ENCODE measurements at regions not wholly inside any gene's neighbourhood (a gene's known extent, or its start where the extent isn't known, plus 50 kb on each side); places are given as distances from the start of the nearest gene placed in this dataset.
"Not testable (repeated sequence)": the region's sequence is repeated elsewhere in the genome, so short reads cannot be mapped to it uniquely, and the experiment has no call there.

DNA sequence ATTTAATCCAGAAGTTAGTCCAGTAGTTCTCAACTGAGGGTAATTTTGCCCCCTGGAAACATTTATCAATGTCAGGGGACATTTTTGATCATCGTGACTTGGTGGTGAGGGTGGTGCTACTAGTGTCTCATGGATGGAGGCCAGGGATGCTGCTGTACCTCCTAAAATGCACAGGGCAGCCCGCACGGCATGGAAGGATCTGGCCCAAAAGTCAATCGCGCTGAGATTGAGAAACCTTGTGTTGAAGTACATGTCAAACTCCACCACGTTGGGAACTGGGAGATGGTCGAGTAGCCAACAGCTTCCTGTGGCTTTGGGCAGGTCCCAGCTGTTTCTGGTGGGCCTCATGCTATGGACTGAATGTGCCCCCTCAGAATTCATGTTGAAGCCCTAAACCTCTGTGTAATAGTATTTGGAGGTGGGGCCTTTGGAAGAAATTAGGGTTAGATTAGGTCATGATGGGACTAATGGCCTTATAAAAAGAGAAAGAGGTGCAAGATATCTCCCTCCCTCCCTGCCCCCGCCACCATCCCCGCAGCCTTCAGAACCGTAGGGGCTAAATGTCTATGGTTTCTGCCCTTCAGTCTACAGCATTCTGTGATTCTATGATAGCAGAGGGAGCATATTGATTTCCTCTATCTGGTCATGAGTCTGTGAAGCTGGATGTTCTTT lies 259.7 kb downstream of the MYCN start:
- FAIRE-seq (no peak), DNase-seq (ENCODE audit: low spot score in 2 of 2) (no peak)

DNA sequence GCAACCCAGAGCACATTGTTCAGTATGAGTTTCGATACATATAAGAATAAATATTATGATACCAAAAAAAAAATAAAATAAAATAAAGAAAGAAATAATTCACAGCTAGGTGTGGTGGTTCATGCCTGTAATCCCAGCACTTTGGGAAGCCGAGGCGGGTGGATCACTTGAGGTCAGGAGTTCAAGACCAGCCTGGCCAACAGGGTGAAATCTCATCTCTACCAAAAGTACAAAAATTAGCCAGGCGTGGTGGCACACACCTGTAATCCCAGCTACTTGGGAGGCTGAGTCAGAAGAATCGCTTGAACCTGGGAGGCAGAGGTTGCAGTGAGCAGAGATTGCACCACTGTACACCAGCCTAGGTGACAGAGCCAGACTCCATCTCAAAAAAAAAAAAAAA lies 258.9 kb downstream of the MYCN start:
- not testable (repeated sequence) for FAIRE-seq; DNase-seq (ENCODE audit: low spot score in 2 of 2)

DNA sequence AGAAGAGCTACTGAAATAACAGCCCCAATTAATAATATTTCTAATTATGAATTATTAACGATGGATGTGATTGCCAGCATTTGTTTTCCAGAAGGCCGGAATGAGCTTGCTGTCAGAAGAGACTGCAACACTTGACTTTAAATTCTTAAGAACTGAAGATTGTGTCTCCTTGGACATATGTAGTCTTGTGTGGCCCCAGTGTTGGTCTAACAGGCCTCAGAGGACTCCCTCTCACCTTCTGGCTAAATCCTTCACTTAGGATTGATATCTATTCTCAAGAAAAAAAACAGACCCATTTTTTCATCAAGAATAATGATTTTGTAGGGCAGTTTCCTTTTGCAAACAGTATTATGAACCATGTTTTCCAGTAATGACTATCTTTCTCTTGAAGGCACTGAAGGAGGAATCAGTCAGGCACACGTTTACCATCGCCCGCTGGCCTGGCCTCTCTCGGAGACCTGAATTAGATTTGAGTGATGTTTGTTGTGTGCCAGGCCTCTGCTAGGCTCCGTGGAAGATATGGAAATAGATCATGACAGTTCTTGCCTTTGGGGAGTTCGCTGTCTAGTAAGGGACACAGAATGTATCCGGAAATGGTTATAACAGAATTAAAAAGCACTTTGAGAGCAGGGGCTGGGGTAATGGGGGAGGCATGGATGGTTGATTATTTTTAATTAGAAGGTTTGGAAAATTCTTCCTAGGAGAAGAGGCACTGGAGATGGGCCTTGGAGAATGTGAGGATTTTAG lies 258.0 kb downstream of the MYCN start:
- FAIRE-seq (no peak), DNase-seq (ENCODE audit: low spot score in 2 of 2) (no peak)

DNA sequence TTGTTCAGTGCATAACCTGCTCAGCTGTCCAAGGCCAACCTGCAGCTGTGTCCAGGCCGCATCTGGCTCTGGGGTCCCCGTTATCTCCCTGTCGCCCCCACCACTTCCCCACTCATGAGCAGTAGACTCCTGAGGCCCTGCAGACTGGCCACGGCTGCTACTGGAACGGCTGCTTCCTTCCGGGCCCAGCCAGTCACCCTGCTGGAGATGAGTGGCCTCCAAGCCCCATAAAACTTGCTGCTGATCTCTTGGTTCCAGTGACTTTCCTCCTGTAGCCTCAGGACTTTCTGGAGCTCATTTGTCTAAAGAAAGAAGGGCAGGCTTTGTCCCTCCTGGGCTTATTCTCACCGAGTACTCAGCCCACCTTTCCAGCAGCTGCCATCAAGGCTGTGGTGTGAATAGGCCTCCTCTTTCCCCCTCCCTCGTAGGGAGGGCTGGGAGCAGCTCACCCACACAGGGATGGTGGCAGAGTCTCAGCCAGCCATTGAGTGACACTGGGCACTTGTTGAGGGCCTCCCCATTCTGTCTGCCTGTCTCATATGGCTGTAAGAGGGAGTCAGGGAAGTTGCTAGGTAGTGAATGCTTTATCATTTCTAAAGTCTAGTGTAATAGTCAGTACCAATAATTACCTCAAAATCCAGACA lies 257.3 kb downstream of the MYCN start:
- DNase-seq (ENCODE audit: low spot score in 2 of 2), result no peak
- no peak for FAIRE-seq

DNA sequence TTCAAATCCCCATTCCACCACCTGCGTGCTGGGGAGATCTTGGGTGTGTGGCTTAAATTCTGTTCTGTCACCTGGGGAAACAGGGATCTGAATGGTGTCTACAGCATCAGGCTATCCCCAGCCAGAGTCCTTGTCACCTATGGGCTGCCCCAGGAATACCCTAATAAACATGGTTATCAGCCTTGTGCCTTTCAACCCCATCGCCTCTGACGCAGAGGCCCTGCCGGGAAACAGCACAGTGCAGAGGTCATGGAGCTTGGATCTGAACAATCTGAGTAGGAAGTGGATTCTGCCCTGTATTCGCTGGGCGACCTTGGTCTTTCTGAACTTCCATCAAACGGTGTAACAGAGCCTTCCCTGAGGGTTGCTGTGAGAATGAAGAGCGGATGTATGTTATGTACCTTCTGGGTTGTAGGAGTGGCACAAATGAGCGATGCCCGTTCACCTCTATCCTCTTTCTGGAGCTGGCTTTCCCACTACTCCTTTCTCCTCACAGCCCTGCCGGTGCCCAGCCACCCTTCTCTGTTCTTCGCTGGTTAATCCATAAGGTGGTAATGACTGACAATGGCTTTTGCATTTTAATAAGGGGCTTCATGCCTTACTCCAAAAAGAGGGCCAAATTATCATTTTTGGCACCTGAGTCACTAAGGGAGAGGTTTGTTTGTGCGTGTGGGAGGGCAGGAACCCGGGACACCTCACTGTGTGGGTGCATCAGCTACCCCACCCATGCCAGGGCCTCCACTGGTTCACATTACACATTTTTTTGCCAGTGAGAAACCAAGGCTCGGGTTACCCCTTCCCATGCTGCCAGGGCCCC lies 256.5 kb downstream of the MYCN start:
- FAIRE-seq (no peak), DNase-seq (ENCODE audit: low spot score in 2 of 2) (no peak)

DNA sequence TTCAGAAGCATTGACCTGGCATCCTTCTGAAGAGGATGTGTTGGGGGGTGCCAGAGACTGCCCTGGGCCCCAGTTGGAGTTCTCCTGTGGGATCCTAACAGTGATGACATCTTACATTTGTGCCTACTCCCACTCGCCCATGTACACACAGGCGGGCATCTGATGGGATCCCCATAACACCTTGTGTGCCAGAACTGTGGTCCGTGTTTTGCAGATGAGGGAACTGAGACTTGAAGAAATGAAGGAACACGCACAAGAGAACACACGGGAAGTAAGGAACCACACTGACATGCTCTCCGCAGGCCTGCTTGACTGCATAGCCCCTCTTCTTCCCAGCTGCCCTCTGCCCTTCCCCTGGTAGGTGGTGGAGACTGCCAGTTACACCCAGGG lies 255.3 kb downstream of the MYCN start:
- FAIRE-seq (no peak), DNase-seq (ENCODE audit: low spot score in 2 of 2) (no peak)

DNA sequence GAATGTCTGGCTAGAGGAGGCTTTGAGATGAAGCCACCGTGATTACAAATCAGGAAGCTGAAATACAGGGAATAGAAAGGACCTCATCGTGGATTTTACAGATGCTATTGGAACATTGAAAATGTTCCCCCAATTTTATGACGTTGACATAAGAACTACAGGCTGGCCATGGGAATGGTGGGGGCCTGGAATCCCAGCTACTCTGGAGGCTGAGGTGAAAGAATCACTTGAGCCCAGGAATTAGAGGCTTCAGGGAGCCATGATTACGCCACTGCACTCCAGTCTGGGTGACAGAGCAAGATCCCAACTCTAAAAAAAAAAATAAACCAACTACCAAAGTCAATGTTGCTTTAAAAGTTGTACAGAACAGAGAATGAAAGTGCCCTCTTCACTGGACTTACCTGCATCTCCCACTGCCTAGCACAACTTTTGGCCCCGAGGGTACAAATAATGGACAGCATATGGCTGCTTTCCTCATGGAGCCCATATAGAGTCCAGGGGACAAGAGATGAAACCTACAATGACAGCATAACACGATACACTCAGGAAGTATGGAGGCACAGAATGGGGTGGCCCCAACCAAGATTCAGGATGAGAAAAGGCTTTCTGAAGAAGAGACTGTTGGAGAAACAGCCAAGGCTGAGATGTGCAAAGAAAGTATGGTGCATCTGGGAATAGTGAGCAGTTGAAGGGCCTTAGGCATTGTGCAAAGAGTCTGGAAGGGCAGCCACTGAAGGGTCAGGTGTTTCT lies 254.8 kb downstream of the MYCN start:
- DNase-seq (ENCODE audit: low spot score in 2 of 2), result no peak
- FAIRE-seq, result no peak

DNA sequence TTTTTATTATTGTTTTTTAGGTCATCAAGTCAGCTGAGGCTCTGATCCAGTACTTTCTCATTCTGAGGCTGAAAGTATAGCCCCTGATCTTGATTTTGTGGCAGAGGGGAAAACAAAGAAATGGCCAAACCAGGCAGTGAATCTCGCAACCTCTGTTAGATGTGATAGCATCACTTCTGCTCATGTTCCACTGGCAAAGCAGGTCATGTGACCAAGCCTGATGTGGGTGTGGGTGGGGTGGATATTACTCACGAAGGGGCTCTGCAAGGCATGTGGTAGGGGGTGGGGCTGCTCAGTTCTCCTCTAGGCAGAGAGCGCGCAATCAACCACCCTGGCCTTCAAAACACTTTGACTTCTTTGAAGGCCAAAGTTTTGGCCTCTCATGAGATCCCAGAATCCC lies 254.2 kb downstream of the MYCN start:
- no peak for FAIRE-seq
- no peak for DNase-seq (ENCODE audit: low spot score in 2 of 2)

DNA sequence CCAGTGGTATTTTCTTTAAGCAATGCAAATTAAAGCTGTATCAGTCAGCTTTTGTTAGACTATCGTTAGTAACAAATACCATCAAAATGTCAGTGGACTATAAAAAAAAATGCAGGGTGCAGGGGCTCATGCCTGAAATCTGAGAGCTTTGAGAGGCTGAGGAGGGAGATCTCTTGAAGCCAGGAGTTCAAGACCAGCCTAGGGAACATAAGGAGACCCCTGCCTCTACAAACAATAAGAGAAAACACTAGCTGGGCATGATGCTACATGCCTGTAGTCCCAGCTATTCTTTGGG lies 253.7 kb downstream of the MYCN start:
- FAIRE-seq, result no peak
- no peak for DNase-seq (ENCODE audit: low spot score in 2 of 2)

DNA sequence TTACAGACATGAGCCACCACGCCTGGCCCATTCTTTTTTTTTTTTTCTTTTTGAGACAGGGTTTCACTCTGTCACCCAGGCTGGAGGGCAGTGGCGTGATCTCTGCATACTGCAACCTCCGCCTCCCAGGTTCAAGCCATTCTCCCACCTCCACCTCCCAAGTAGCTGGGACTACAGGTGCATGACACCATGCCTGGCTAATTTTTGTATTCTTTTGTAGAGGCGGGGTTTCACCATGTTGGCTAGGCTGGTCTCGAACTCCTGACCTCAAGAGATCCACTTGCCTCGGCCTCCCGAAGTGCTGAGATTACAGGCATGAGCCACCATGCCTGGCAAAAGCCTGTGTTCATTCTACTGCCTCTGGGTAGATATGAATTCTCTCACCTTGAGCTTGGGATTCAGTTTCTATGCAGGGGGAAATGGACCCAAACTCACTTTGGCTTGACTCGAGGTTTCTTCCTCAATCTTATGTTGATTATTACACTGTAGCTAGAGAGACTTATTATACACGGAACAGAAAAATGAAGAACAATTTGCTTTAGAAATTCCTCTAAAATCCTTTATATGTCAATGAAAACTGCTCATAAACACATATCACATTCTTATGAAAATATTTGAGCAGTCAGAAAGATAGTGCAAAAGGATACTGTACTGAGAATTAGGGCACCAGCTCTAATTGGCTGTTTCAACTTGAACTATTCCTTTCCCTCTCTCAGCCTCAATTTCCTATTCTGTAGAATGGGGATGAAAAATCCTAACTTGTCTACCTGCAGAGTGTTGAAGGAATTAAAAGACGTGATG lies 252.3 kb downstream of the MYCN start:
- FAIRE-seq, result no peak
- DNase-seq (ENCODE audit: low spot score in 2 of 2), result no peak

DNA sequence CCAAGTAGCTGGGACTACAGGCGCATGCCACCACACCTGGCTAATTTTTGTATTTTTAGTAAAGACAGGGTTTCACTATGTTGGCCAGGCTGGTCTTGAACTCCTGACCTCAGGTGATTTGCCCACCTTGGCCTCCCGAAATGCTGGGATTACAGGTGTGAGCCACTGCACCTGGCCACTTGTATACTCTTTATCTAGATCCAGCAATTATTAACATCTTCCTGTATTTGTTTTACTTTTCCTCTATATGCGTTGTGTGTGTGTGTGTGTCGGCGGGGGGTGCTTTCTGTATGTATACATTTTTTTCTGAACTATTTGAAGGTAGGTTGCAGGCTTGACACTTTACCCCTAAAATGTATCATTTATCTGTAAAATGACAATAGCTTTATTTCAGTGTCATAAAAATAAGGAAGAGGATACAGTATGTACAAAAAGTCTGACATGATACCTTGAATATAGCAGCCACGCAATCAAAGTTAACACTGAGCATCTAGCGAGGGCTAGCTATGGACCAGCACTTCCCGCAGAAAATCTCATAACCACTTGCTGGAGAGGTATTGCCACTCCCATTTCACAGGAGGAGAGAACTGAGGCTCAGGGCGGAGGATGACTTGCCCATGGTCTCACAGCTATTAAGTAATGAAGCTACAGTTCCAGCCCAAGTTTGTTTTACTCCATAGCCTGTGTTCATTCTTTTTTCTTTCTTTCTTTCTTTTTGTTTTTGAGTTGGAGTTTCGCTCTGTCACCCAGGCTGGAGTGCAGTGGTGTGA lies 251.3 kb downstream of the MYCN start:
- FAIRE-seq (no peak), DNase-seq (ENCODE audit: low spot score in 2 of 2) (no peak)

DNA sequence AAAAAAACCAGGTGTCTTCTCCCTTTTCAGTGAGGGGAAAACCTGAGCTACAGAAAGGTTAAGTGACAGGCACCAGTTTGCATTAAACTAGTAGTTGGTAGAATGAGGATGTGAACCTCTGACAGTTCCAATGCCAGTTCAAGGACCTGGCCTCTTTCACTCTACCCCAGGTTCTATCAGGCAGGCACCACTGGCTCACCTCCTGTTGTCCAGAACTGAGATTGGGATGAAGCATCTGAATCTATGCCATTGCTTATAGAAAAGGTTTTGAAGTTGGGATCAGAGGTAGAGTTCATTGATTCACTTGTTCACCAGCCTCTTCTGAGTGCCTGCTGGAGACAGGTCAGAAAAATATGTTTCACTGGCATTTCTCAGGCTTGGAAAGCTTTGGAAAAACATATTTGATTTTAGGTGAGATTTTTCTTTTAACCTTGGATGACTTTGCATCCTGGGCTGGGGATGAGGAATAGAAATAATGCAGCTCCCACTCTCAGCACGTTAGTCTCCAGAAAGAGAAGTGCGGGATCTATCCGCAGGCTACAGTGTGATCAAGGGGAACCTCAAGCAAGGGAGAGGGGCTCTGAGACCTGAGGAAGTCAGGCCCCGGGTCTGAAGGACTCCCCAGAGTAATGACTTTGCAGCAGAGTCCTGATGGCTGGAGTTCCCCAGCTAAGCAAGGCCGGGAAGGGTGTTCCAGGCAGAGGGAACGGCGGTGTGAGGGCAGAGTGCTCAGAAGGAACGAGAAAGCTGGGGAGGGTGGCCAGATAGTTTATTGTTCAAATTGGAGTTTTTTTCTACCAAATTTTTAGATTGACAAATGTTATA lies 250.3 kb downstream of the MYCN start:
- DNase-seq (ENCODE audit: low spot score in 2 of 2), result no peak
- no peak for FAIRE-seq

DNA sequence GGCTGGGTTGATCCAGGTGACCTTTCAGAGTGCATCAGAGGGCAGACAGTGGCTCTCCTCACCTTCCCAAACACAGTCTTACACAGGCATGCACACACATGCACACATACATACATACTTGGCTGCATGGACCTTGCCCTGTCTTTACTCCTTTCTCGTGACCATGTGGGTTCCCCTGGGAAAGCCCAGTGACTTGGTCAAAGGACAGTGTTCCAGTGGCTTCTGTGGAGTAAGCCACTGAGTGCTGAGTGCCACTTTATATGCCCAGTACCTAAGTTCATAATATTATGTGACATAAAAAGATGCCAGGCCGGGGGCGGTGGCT lies 249.4 kb downstream of the MYCN start:
- FAIRE-seq, result no peak
- DNase-seq (ENCODE audit: low spot score in 2 of 2), result no peak

DNA sequence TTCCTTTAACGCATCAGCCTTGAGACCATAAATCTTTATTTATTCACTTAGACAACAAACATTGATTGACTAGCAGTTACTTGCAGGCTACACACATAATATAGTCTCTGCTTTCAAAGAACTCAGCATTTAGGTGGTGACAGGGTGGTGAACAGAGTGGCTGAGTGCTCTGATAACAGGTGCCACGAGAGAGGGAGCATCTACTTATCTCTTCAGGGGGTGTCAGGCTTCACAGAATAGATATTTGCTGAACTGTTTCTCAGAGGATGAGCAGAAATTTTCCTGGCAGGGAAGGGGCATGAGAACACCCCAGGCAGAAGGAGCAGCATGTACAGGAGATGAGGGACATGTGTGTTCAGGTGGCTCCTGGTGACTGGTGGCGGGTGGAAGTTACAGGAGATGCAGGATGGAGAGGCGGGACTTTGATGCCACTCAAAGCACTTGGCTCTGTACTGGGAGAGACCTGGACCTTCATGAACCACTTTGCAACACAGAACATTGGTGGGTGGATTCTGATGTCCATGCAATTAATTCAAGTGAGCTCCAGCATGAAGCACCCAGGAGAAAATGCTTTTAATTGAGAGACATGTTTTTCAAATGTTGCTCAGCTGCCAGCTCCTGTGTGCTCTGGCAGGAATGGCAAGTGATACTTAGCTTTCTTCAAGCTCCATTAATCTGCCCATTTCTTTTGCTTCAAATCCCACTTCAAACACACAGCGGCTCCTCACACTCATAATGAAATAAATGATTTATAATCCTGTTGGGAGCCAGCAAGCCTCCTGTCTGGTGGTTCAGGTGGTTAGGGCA lies 248.9 kb downstream of the MYCN start:
- no peak for DNase-seq (ENCODE audit: low spot score in 2 of 2)
- FAIRE-seq, result no peak

DNA sequence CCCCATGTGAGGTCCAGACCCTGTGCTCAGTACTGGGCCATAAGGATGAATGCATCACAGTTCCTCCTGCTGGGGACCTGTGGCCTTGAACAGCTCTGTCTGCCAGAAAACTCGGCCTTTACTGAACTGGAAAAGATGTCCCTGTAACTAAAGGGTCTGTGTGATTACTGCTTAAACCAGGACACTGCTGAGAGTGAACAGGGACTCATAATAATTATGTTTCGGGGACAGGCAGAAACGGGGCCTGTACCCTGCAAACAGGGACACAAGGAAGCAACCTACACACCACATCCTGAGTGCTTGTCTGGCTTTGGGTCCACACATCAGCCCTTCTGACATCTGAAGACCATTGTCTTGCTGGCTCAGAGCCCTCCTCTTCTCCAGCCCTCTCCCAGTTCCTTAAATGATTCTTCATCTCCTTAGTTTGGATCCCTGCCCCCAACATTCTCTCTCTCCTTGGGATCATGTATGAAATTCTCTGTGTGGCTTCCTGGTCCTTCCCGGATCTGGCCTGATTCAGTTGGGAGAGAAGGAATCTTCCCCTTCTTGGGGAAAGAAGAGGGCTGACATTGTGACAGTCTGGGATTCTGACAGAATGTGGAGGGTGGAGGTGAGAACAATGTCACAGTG lies 248.0 kb downstream of the MYCN start:
- no peak for FAIRE-seq
- no peak for DNase-seq (ENCODE audit: low spot score in 2 of 2)

DNA sequence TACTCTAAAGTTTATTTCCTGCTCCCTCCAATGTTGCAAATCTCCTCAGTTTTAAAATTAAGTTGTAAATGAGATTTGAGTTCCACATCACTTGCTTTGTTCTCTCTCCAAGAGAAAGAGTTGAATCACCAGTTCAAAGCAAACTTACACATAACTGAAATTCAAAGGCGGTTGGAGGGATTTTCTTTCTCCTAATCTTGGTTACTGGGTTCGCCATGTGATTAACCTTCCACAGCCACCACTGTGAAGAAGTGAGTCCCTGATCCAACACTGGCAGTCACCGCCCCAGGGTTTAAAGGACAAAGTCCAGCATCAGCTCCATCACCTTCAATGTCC lies 247.1 kb downstream of the MYCN start:
- DNase-seq (ENCODE audit: low spot score in 2 of 2), result no peak
- no peak for FAIRE-seq
